Stromal cell of bone marrow (primary cell): ENCODE measurements at regions not wholly inside any gene's neighbourhood (a gene's known extent, or its start where the extent isn't known, plus 50 kb on each side); places are given as distances from the start of the nearest gene placed in this dataset.
"Not testable (repeated sequence)": the region's sequence is repeated elsewhere in the genome, so short reads cannot be mapped to it uniquely, and the experiment has no call there.

ENCODE experiments used
- DNase-seq: peaks from one replicate; pipeline ENCODE4 v3.0.0-alpha.2; 2012; ENCODE audit warnings: low read depth

DNA sequence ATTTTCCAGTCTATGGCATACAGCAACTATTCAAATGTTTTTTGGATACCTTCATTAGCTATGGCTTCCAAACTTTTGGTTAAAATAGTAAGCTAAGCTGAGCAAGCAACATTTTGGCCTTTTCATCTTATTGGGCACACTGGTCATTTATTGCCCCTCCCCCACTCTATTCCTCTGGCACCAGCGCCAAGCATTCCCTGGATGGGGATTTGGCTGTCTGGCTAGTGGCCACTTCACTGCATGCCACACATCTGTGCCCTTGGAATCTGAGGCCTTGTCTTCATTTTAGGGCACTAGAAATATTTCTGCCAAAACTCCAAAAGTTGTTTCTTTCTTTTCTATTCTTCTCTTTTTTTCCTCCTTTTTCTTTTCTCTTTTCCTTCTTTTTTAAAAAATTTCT lies 305.8 kb upstream of the POTED start:
- DNase-seq = not testable (repeated sequence)

DNA sequence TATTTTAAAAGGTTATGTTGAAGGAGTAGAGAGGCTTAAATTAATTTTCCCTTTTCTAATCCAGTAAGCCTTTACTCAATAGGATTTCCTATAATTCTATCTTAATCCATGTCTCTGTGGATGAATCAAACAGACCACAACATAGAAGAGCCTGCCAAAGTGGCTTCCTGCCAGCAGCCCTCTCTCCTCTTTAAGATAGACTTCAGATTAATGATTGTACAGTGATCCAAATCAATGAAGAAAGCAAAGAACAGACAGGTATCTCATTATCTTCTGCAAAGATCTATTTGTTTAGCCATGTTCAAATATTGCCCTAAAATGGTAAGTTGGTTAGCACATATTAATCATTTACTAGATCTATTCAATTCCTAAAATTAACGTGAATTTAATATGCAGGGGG lies 304.7 kb upstream of the POTED start:
- not testable (repeated sequence) for DNase-seq

DNA sequence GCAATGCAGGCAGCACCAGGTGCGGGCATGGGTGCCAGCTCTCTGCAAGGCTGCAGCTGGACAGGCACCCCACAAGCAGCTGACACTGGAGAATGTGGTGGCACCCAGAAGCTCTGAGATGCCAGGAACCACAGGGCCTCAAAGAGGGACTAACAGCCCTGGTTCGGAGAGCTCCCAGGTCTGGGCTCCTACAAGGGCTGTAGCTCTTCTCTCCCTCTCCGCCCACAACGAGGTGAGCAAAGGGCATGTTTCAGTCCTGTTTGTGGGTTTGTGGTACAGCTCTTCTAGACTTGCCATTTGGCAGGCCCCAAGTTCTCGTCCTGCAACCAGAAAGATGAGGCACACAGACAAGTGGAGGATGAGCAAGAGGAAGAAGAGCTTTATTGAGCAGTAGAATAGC lies 299.5 kb upstream of the POTED start:
- DNase-seq = not testable (repeated sequence)

GRCh38 chr21:13310570-13311524 lies 298.7 kb upstream of the POTED start:
- not testable (repeated sequence) for DNase-seq

- not testable (repeated sequence) for DNase-seq
Measured at GRCh38 chr21:13318718-13319117, 290.9 kb upstream of the POTED start.

- not testable (repeated sequence) for DNase-seq
Measured at GRCh38 chr21:13321919-13322318, 287.7 kb upstream of the POTED start.

- DNase-seq = not testable (repeated sequence)
Measured at GRCh38 chr21:13340670-13341234, 268.8 kb upstream of the POTED start.

GRCh38 chr21:13351521-13351920 lies 258.1 kb upstream of the POTED start:
- DNase-seq = peak; percentile 0

GRCh38 chr21:13360175-13360574 lies 249.4 kb upstream of the POTED start:
- not testable (repeated sequence) for DNase-seq

DNA sequence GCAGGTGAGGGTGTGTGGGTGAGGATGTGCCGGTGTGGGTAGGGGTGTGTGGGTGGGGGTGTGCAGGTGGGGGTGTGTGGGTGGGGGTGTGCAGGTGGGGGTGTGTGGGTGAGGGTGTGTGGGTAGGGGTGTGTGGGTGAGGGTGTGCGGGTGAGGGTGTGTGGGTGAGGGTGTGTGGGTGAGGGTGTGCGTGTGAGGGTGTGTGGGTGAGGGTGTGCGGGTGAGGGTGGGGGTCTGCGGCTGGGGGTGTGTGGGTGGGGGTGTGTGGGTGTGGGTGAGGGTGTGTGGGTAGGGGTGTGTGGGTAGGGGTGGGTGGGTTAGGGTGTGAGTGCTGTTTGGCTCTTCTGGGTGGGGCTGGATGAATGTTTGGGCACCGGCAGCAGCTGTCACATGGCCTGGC lies 241.4 kb upstream of the POTED start:
- no peak for DNase-seq

GRCh38 chr21:13372721-13373120 lies 236.9 kb upstream of the POTED start:
- DNase-seq = not testable (repeated sequence)

GRCh38 chr21:13378943-13379342 lies 230.6 kb upstream of the POTED start:
- DNase-seq = not testable (repeated sequence)

- not testable (repeated sequence) for DNase-seq
Measured at GRCh38 chr21:13379566-13379965, 230.0 kb upstream of the POTED start.

- DNase-seq = not testable (repeated sequence)
Measured at GRCh38 chr21:13380561-13380960, 229.0 kb upstream of the POTED start.

GRCh38 chr21:13384143-13384542 lies 225.4 kb upstream of the POTED start:
- not testable (repeated sequence) for DNase-seq

- not testable (repeated sequence) for DNase-seq
Measured at GRCh38 chr21:13409184-13409583, 200.4 kb upstream of the POTED start.

- not testable (repeated sequence) for DNase-seq
Measured at GRCh38 chr21:13435863-13436262, 173.7 kb upstream of the POTED start.

- not testable (repeated sequence) for DNase-seq
Measured at GRCh38 chr21:13447767-13448166, 161.8 kb upstream of the POTED start.

DNA sequence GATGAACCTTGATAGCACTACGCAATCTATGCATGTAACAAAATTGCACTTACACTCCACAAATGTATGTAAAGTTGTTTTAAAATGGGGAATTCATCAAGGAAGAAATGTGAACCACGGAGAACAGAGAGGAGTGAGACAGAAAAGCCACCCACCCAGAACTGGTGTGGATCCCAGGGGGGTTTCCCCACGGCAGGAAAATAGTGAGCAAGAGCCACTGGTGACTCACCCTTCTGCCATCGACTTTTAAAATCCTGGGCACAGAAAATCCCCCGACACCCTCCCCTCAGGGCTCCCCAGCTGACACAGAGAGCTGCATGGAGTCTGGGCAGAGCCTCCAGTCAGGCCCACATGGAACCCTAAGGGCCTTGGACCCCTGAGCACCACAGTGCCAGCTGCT lies 146.0 kb upstream of the POTED start:
- DNase-seq = not testable (repeated sequence)
